Chondrocyte (in vitro differentiated cells): ENCODE measurements at regions not wholly inside any gene's neighbourhood (a gene's known extent, or its start where the extent isn't known, plus 50 kb on each side); places are given as distances from the start of the nearest gene placed in this dataset.

Source experiments
- DNase-seq: peaks from one replicate; pipeline ENCODE4 v3.0.0; 2021; ENCODE audit warnings: mixed read lengths, low spot score
- H3K27ac Mint-ChIP-seq: one replicate; pipeline ENCODE4 v1.8.0; 2021; ENCODE audit warnings: mild to moderate bottlenecking, moderate library complexity, mixed read lengths; ENCODE audit not compliant: unreplicated experiment
- H3K27me3 Mint-ChIP-seq: 2 replicates; pipeline ENCODE4 v1.8.0; 2021; ENCODE audit warnings: low read depth, mixed read lengths
- H3K36me3 Mint-ChIP-seq: 2 replicates; pipeline ENCODE4 v1.8.0; 2021; ENCODE audit warnings: low read depth, mixed read lengths
- H3K4me1 Mint-ChIP-seq: 2 replicates; pipeline ENCODE4 v1.8.0; 2021; ENCODE audit warnings: low read depth, mild to moderate bottlenecking, mixed read lengths
- H3K4me3 Mint-ChIP-seq: one replicate; pipeline ENCODE4 v1.8.0; 2021; ENCODE audit warnings: mild to moderate bottlenecking, moderate library complexity, mixed read lengths; ENCODE audit not compliant: unreplicated experiment
- H3K9me3 Mint-ChIP-seq: 2 replicates; pipeline ENCODE4 v1.8.0; 2021; ENCODE audit warnings: low read depth, mixed read lengths
- TF ChIP-seq, protein P1 (sequence below): fragments of 200-600 bp; sonication (generic); IDR thresholded peaks from 2 replicates; pipeline ENCODE4 v1.5.0; 2021; ENCODE audit warnings: antibody characterized with exemption, mild to moderate bottlenecking, moderate library complexity

DNA sequence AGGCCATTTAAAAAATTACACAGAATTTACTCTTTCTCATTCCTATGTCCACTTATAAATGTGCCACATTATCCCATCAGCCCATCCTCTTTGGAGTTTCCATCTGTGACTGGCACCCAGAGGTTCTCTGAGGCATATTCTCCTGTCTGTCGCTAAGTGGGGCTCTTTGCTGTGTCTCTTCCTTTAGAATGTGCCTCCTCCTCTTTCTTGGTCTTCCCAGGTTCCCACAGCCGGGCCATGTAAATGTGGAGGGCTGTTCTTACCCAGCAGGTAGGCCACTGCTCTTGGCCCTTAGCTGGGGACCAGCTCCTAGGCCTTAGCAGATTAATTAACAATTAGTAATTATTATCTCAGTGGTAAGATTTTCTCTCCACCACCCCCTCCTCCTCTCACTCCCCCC lies 167.0 kb downstream of the INSIG2 start:
- Mint-ChIP-seq H3K4me3 (no peak overlapping the region), H3K27ac (no peak overlapping the region), H3K4me1 (no peaks in the 10 kb centered on the region), H3K36me3 (no peaks in the 10 kb centered on the region), H3K27me3 (peaks cover 13% of the 10 kb centered on the region), H3K9me3 (peaks cover 6% of the 10 kb centered on the region)
- TF ChIP-seq, protein P1, sequence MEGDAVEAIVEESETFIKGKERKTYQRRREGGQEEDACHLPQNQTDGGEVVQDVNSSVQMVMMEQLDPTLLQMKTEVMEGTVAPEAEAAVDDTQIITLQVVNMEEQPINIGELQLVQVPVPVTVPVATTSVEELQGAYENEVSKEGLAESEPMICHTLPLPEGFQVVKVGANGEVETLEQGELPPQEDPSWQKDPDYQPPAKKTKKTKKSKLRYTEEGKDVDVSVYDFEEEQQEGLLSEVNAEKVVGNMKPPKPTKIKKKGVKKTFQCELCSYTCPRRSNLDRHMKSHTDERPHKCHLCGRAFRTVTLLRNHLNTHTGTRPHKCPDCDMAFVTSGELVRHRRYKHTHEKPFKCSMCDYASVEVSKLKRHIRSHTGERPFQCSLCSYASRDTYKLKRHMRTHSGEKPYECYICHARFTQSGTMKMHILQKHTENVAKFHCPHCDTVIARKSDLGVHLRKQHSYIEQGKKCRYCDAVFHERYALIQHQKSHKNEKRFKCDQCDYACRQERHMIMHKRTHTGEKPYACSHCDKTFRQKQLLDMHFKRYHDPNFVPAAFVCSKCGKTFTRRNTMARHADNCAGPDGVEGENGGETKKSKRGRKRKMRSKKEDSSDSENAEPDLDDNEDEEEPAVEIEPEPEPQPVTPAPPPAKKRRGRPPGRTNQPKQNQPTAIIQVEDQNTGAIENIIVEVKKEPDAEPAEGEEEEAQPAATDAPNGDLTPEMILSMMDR = no peak
- no peak for DNase-seq

DNA sequence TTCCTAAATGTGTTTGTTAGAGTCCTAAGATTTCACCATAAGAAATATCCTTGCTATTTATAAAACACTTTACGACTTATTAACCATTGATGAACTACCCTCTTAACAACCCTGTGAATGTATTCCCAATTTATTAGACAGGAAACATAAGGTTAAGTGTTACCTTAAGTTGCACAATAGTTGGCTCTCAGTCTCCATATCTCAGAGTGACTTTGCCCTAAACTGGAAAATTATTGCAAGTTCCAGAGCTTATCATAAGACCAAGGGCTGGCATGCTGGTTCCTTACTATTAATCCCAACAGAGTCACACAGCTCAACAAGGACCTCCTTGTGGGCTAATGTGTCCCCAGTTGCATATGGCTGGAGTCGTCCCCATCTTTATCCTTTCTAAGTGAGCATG lies 165.8 kb downstream of the INSIG2 start:
- no peak for DNase-seq
- Mint-ChIP-seq H3K9me3 (peaks cover 6% of the 10 kb centered on the region), H3K27ac (no peak overlapping the region), H3K36me3 (no peaks in the 10 kb centered on the region), H3K27me3 (peaks cover 13% of the 10 kb centered on the region), H3K4me1 (no peaks in the 10 kb centered on the region), H3K4me3 (no peak overlapping the region)
- TF ChIP-seq, protein P1 = no peak

DNA sequence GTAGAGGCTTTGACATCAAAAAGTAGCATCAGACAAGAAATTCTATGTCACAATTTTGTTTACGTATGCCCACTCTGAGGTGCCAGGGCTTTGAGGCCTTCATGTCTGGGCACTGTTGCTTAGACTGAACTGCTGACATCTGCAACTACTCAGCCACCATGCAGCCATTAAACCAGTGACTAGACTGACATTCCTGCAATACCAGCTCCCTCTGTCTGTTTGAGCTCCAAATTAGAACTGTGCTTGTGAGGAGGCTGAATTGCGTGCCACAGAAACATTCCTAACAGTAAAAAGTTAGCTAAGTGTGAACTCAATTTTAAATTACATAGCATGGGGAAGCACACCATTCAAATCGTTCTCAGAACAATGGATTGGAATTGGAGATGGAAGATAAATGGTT lies 163.2 kb downstream of the INSIG2 start:
- no peak for DNase-seq
- no peaks in the 10 kb centered on the region for H3K4me1 Mint-ChIP-seq
- H3K36me3 Mint-ChIP-seq = no peaks in the 10 kb centered on the region

DNA sequence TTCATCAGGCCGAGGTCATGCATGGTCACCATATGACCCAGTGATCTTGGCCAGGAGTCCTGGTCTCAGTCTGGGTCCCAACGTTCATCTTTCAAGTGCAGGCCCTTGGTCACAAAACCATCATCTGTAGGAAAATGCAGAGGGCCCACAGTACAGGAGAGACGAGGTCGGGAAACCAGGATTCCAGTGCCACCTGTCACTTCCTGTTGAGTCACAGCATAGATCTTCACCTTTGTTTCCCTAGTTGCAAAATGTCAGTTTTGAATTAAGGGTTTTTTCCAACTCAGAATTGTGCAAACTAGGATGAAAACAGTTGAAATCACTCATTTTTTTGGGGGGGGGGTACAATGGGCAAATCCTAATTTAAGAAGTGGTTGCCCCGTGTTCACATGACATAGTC lies 162.2 kb downstream of the INSIG2 start:
- H3K9me3 Mint-ChIP-seq = no peaks in the 10 kb centered on the region
- H3K27ac Mint-ChIP-seq = no peak overlapping the region
- no peak for DNase-seq
- no peaks in the 10 kb centered on the region for H3K36me3 Mint-ChIP-seq
- peaks cover 8% of the 10 kb centered on the region for H3K27me3 Mint-ChIP-seq
- H3K4me1 Mint-ChIP-seq = no peaks in the 10 kb centered on the region
- TF ChIP-seq, protein P1 = no peak
- no peak overlapping the region for H3K4me3 Mint-ChIP-seq

More for the DNA sequence above, 163.2 kb downstream of the INSIG2 start:
- H3K9me3 Mint-ChIP-seq = no peaks in the 10 kb centered on the region
- no peak overlapping the region for H3K4me3 Mint-ChIP-seq
- no peak overlapping the region for H3K27ac Mint-ChIP-seq
- peaks cover 7% of the 10 kb centered on the region for H3K27me3 Mint-ChIP-seq
- TF ChIP-seq, protein P1 = no peak

DNA sequence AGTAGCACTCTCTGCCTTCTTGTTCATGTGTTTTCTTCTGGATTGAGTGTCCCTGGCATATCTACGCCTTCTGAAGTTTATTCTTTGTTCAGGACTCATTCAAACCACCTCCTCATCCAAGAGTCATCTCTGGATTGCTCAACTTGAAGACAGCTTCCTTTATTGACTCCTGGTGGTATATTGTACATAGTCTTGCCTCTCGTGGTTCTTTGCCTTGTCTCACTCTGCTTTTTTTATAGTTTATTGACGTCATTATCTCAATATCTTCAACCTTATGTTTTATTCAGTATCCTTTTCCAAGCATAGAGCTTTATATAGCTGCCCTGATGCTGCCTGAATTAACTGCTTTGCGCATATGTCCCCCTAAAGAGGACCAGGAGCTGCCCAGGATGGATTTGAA lies 161.7 kb downstream of the INSIG2 start:
- Mint-ChIP-seq H3K9me3 (no peaks in the 10 kb centered on the region), H3K4me1 (no peaks in the 10 kb centered on the region), H3K27ac (no peak overlapping the region), H3K36me3 (no peaks in the 10 kb centered on the region), H3K27me3 (peaks cover 8% of the 10 kb centered on the region), H3K4me3 (no peak overlapping the region)
- no peak for DNase-seq
- TF ChIP-seq, protein P1 = no peak
